GM12878 (cell line): ENCODE measurements at regions not wholly inside any gene's neighbourhood (a gene's known extent, or its start where the extent isn't known, plus 50 kb on each side); places are given as distances from the start of the nearest gene placed in this dataset.

ENCODE experiments used
- ATAC-seq: fragments of 200-7000 bp; cut with Tn5 transposase; 3 replicates; pipeline ENCODE4 v1.9.1; 2020; ENCODE audit warnings: mild to moderate bottlenecking, moderate library complexity
- BruUV-seq: library from RNA; stranded (reverse); fragments of 400-500 nt; replicated peaks from 2 replicates; lab custom pipeline; 2021; lab: Mats Ljungman, UMichigan
- CTCF ChIA-PET: fragments of 300-600 bp; sonication (Branson Sonifier 250); formaldehyde crosslinking; extraction: SDS; loops from one replicate; lab custom pipeline; 2021; ENCODE audit warnings: inconsistent platforms; lab: Yijun Ruan, JAX
- POLR2A ChIA-PET: fragments of 350-600 bp; formaldehyde crosslinking; extraction: SDS; loops from one replicate; lab custom pipeline; 2021; ENCODE audit warnings: inconsistent platforms; lab: Charles Lee
- RAD21 ChIA-PET: fragments of 300-600 bp; sonication (Branson Sonifier 250); formaldehyde crosslinking; loops from one replicate; lab custom pipeline; 2023; ENCODE audit warnings: antibody characterized with exemption; ENCODE audit not compliant: unreplicated experiment; lab: Charles Lee
- SMC1A ChIA-PET: fragments of 300-600 bp; sonication (Branson Sonifier 250); formaldehyde crosslinking; loops from one replicate; lab custom pipeline; 2023; ENCODE audit not compliant: unreplicated experiment, uncharacterized antibody; lab: Charles Lee
- DNase-seq: peaks from one replicate; pipeline ENCODE4 v3.0.0-alpha.2; 2011; ENCODE audit warnings: low read depth, low spot score
- FAIRE-seq: peaks from 3 replicates; lab custom pipeline; 2011; peaks lifted over from hg19 to GRCh38; lab: Jason Lieb, UNC
- H2AFZ ChIP-seq: 2 replicates; pipeline ENCODE4 v1.6.0; 2011; ENCODE audit warnings: low read depth, low read length, control low read depth; ENCODE audit not compliant: control insufficient read depth
- H3K27ac ChIP-seq: 2 replicates; pipeline ENCODE4 v1.5.1; 2011; ENCODE audit warnings: control low read depth; ENCODE audit not compliant: control insufficient read depth, insufficient read depth
- H3K27me3 ChIP-seq, 2 experiments: replicated peaks in 1 of 2; 2 replicates each; pipeline versions ENCODE4 v1.6.0 to v1.6.1; 2011; ENCODE audit warnings: low read length in 1 of 2; ENCODE audit not compliant: control insufficient read depth in 2 of 2, insufficient read depth in 2 of 2
- H3K36me3 ChIP-seq, 2 experiments: 2 replicates each; pipeline ENCODE4 v1.5.1; 2011; ENCODE audit warnings: low read length in 1 of 2; ENCODE audit not compliant: control insufficient read depth in 2 of 2, insufficient read depth in 2 of 2
- H3K4me1 ChIP-seq: 2 replicates; pipeline ENCODE4 v1.6.1; 2011; ENCODE audit warnings: mild to moderate bottlenecking, low read length, moderate library complexity, mixed read lengths; ENCODE audit not compliant: control insufficient read depth, insufficient read depth
- H3K4me2 ChIP-seq: 2 replicates; pipeline ENCODE4 v1.6.0; 2011; ENCODE audit warnings: control low read depth; ENCODE audit not compliant: control insufficient read depth, insufficient read depth
- H3K4me3 ChIP-seq: fragments of 200-600 bp; sonication (generic); 2 replicates; pipeline ENCODE4 v1.5.1; 2016
- H3K79me2 ChIP-seq: 2 replicates; pipeline ENCODE4 v1.6.0; 2011; ENCODE audit warnings: low read length; ENCODE audit not compliant: control insufficient read depth, insufficient read depth
- H3K9ac ChIP-seq: 2 replicates; pipeline ENCODE4 v1.8.0; 2011; ENCODE audit warnings: low read length, control low read depth, mixed read lengths; ENCODE audit not compliant: control insufficient read depth, insufficient read depth
- H3K9me3 ChIP-seq: replicated peaks from 3 replicates; pipeline ENCODE4 v1.5.1; 2011; ENCODE audit warnings: mild to moderate bottlenecking, low read length; ENCODE audit not compliant: control insufficient read depth, insufficient read depth
- H4K20me1 ChIP-seq: 2 replicates; pipeline ENCODE4 v1.6.0; 2011; ENCODE audit not compliant: control insufficient read depth, insufficient read depth
- BCL11A ChIP-seq: IDR thresholded peaks from 2 replicates; pipeline ENCODE4 v1.6.1; 2011; ENCODE audit warnings: low read depth, low read length
- BRCA1 ChIP-seq: IDR thresholded peaks from 2 replicates; pipeline ENCODE4 v1.6.1; 2011; ENCODE audit warnings: low read depth, low read length, improper control_type of control experiment
- CBFB ChIP-seq: IDR thresholded peaks from 2 replicates; pipeline ENCODE4 v1.6.1; 2016; ENCODE audit warnings: antibody characterized with exemption, low read depth
- DPF2 ChIP-seq: fragments of 450-650 bp; IDR thresholded peaks from 2 replicates; pipeline ENCODE4 v1.6.1; 2017; ENCODE audit warnings: mild to moderate bottlenecking
- EP300 ChIP-seq, 2 experiments: fragments of 150-350 bp in 1 of 2; IDR thresholded peaks; 2 replicates each; pipeline ENCODE4 v1.6.1; 2011 to 2012; ENCODE audit warnings: low read depth in 2 of 2, low read length in 2 of 2, borderline replicate concordance in 1 of 2, improper control_type of control experiment in 1 of 2, inconsistent platforms in 1 of 2; ENCODE audit not compliant: control insufficient read depth in 1 of 2
- JUND ChIP-seq: IDR thresholded peaks from 2 replicates; pipeline ENCODE4 v1.6.1; 2012; ENCODE audit warnings: low read depth, mild to moderate bottlenecking, low read length, improper control_type of control experiment, moderate library complexity
- KAT2A ChIP-seq: conservative IDR thresholded peaks from 2 replicates; pipeline ENCODE4 v1.6.1; 2011; ENCODE audit warnings: low read depth, low read length; ENCODE audit not compliant: control insufficient read depth
- KDM1A ChIP-seq: fragments of 200-600 bp; sonication (generic); IDR thresholded peaks from 2 replicates; pipeline ENCODE4 v1.6.1; 2016; ENCODE audit warnings: borderline replicate concordance
- MYC ChIP-seq: IDR thresholded peaks from 2 replicates; pipeline ENCODE4 v1.6.1; 2011; ENCODE audit warnings: mild to moderate bottlenecking, low read length, moderate library complexity, inconsistent platforms; ENCODE audit not compliant: insufficient read depth, insufficient replicate concordance, insufficient read length, severe bottlenecking
- NFYB ChIP-seq: IDR thresholded peaks from 2 replicates; pipeline ENCODE4 v1.6.1; 2011; ENCODE audit warnings: low read depth, mild to moderate bottlenecking, low read length, improper control_type of control experiment, moderate library complexity; ENCODE audit not compliant: insufficient read depth
- NR2F1 ChIP-seq: fragments of 450-650 bp; conservative IDR thresholded peaks from 2 replicates; pipeline ENCODE4 v1.6.1; 2017; ENCODE audit warnings: mild to moderate bottlenecking
- POLR2A ChIP-seq: IDR thresholded peaks from 2 replicates; pipeline ENCODE4 v1.6.1; 2011; ENCODE audit warnings: low read depth, mild to moderate bottlenecking, low read length
- RB1 ChIP-seq: fragments of 450-650 bp; formaldehyde crosslinking; IDR thresholded peaks from 2 replicates; pipeline ENCODE4 v1.6.1; 2017; ENCODE audit warnings: mild to moderate bottlenecking, borderline replicate concordance
- SMAD5 ChIP-seq: IDR thresholded peaks from 2 replicates; pipeline ENCODE4 v1.6.1; 2016; ENCODE audit warnings: antibody characterized with exemption, low read depth
- SMARCA5 ChIP-seq: fragments of 450-650 bp; IDR thresholded peaks from 2 replicates; pipeline ENCODE4 v1.6.1; 2017; ENCODE audit warnings: mild to moderate bottlenecking
- SMC3 ChIP-seq: IDR thresholded peaks from 2 replicates; pipeline ENCODE4 v1.6.1; 2011; ENCODE audit warnings: low read length, improper control_type of control experiment, borderline replicate concordance
- STAT1 ChIP-seq: fragments of 450-650 bp; conservative IDR thresholded peaks from 2 replicates; pipeline ENCODE4 v1.6.1; 2014; ENCODE audit warnings: antibody characterized with exemption, mild to moderate bottlenecking
- TCF3 ChIP-seq: IDR thresholded peaks from 2 replicates; pipeline ENCODE4 v1.6.1; 2012; ENCODE audit warnings: low read depth, mild to moderate bottlenecking, low read length, borderline replicate concordance; ENCODE audit not compliant: insufficient read depth
- WGBS: methylation state at CpG from one replicate; pipeline ENCODE4 v1.1.6; 2016; ENCODE audit warnings: low lambda C conversion rate; ENCODE audit not compliant: insufficient replicate concordance, insufficient coverage; ENCODE audit errors: missing lambda C conversion rate; 5-methylcytosine and 5-hydroxymethylcytosine counted together
- in situ Hi-C: fragments of 300-500 bp; cut with MboI; formaldehyde crosslinking; loops from 9 replicates; pipeline ENCODE4 v1.14.3; 2018; ENCODE audit warnings: mixed read lengths
- intact Hi-C: fragments of 100-400 bp; cut with micrococcal nuclease; formaldehyde crosslinking; loops from one replicate; pipeline ENCODE4 v1.14.2; 2022; ENCODE audit not compliant: unreplicated experiment

- BruUV-seq, result no TSS peak
- Histone ChIP-seq H3K79me2 (no peaks in the 10 kb centered on the region), H3K27me3 (no peaks in the 10 kb centered on the region), H3K9ac (no peak overlapping the region), H2AFZ (no peak overlapping the region), H3K4me2 (no peak overlapping the region), H3K4me1 (no peaks in the 10 kb centered on the region), H3K27ac (no peak overlapping the region), H3K36me3 (no peaks in the 10 kb centered on the region), H4K20me1 (no peaks in the 10 kb centered on the region), H3K9me3 (no peaks in the 10 kb centered on the region; the same call in 2 of the 3 replicates), H3K4me3 (no peak overlapping the region)
- FAIRE-seq (no peak), DNase-seq (no peak), ATAC-seq (no peak)
- POLR2A ChIA-PET, result no interaction called here
- RAD21 ChIA-PET, result no interaction called here
- no peak for TF ChIP-seq TCF3
- TF ChIP-seq SMARCA5, result no peak
- TF ChIP-seq SMAD5, result no peak
- TF ChIP-seq POLR2A, result no peak
- no peak for TF ChIP-seq DPF2
- WGBS, result 46% methylated on average over 8 of the region's 8 CpGs
- in situ Hi-C loops, result no loop called here
- intact Hi-C loops, result no loop called here
- CTCF ChIA-PET, result no interaction called here
- SMC1A ChIA-PET, result no interaction called here
Measured at GRCh38 chr10:128921389-128922022, 545.5 kb upstream of the MGMT start.

- Histone ChIP-seq H3K4me1 (no peaks in the 10 kb centered on the region), H3K9ac (no peak overlapping the region), H3K79me2 (no peaks in the 10 kb centered on the region), H3K27me3 (no peaks in the 10 kb centered on the region), H3K9me3 (no peaks in the 10 kb centered on the region; the same call in 2 of the 3 replicates), H3K4me2 (no peak overlapping the region), H2AFZ (no peak overlapping the region), H3K4me3 (no peak overlapping the region)
- in situ Hi-C loops (no loop called here), intact Hi-C loops (no loop called here)
- no peak for ATAC-seq
- WGBS, result 0% methylated on average over 2 of the region's 2 CpGs
- POLR2A ChIA-PET, result no interaction called here
- FAIRE-seq, result no peak
- DNase-seq, result no peak
- TF ChIP-seq KDM1A, result no peak
- TF ChIP-seq NR2F1, result no peak
- TF ChIP-seq SMC3, result no peak
- TF ChIP-seq KAT2A, result no peak
- no peak for TF ChIP-seq CBFB
- no peak for TF ChIP-seq STAT1
- no peak for TF ChIP-seq SMARCA5
- no peak for TF ChIP-seq BRCA1
- TF ChIP-seq NFYB, result no peak
- no peak for TF ChIP-seq MYC
- no peak for TF ChIP-seq BCL11A
- no peak for TF ChIP-seq EP300 (IDR thresholded peaks at IDR 0.05; ENCODE audit: borderline replicate concordance in 1 of 2, control insufficient read depth in 1 of 2, low read depth in 2 of 2, low read length in 2 of 2)
- no peak for TF ChIP-seq RB1
- TF ChIP-seq JUND, result no peak
- TF ChIP-seq, all 136 proteins: peak for 0
- CTCF ChIA-PET, result no interaction called here
- SMC1A ChIA-PET, result no interaction called here
- RAD21 ChIA-PET, result no interaction called here
- H4K20me1 ChIP-seq, result no peaks in the 10 kb centered on the region
- no peak overlapping the region for H3K27ac ChIP-seq
- BruUV-seq, result no TSS peak
- H3K36me3 ChIP-seq, result no peaks in the 10 kb centered on the region
Measured at GRCh38 chr10:128922172-128922571, 544.9 kb upstream of the MGMT start.
